ENCODE measurements at regions not wholly inside any gene's neighbourhood (a gene's known extent, or its start where the extent isn't known, plus 50 kb on each side); places are given as distances from the start of the nearest gene placed in this dataset.

GRCh38 chr16:86781046-86781445 is 202.7 kb downstream of the FOXL1 start:
- TF ChIP-seq CTCF (IDR thresholded peaks at IDR 0.05; ENCODE audit: insufficient read depth, low read depth, low read length, missing control alignments), result no peak
- H3K4me3 ChIP-seq (ENCODE audit: low read length), result no peak overlapping the region
- no peak for DNase-seq (ENCODE audit: low read depth)

GRCh38 chr16:86783636-86784626 is 205.6 kb downstream of the FOXL1 start:
- no peak overlapping the region for H3K4me3 ChIP-seq (ENCODE audit: low read length)
- no peak for TF ChIP-seq CTCF (IDR thresholded peaks at IDR 0.05; ENCODE audit: insufficient read depth, low read depth, low read length, missing control alignments)
- peak; percentile 86 for DNase-seq (ENCODE audit: low read depth)

GRCh38 chr16:86786338-86786737 is 208.0 kb downstream of the FOXL1 start:
- TF ChIP-seq CTCF (IDR thresholded peaks at IDR 0.05; ENCODE audit: insufficient read depth, low read depth, low read length, missing control alignments), result no peak
- no peak overlapping the region for H3K4me3 ChIP-seq (ENCODE audit: low read length)
- no peak for DNase-seq (ENCODE audit: low read depth)

GRCh38 chr16:86786994-86787393 is 208.6 kb downstream of the FOXL1 start:
- H3K4me3 ChIP-seq (ENCODE audit: low read length), result no peak overlapping the region
- no peak for TF ChIP-seq CTCF (IDR thresholded peaks at IDR 0.05; ENCODE audit: insufficient read depth, low read depth, low read length, missing control alignments)
- no peak for DNase-seq (ENCODE audit: low read depth)

- TF ChIP-seq CTCF (IDR thresholded peaks at IDR 0.05; ENCODE audit: insufficient read depth, low read depth, low read length, missing control alignments), result no peak
- no peak for DNase-seq (ENCODE audit: low read depth)
- H3K4me3 ChIP-seq (ENCODE audit: low read length), result no peak overlapping the region
Measured at GRCh38 chr16:86787538-86787937, 209.2 kb downstream of the FOXL1 start.

- no peak for DNase-seq (ENCODE audit: low read depth)
- H3K4me3 ChIP-seq (ENCODE audit: low read length), result no peak overlapping the region
- TF ChIP-seq CTCF (IDR thresholded peaks at IDR 0.05; ENCODE audit: insufficient read depth, low read depth, low read length, missing control alignments), result no peak
Measured at GRCh38 chr16:86789621-86790051, 211.3 kb downstream of the FOXL1 start.
